HepG2 (cell line): ENCODE measurements at regions not wholly inside any gene's neighbourhood (a gene's known extent, or its start where the extent isn't known, plus 50 kb on each side); places are given as distances from the start of the nearest gene placed in this dataset.

Experiments used
- ATAC-seq: fragments of 200-7000 bp; cut with Tn5 transposase; 3 replicates; pipeline ENCODE4 v1.9.1; 2020; ENCODE audit warnings: mild to moderate bottlenecking, moderate library complexity
- BruUV-seq: library from RNA; stranded (reverse); fragments of 400-500 nt; replicated peaks from 2 replicates; lab custom pipeline; 2021; lab: Mats Ljungman, UMichigan
- CTCF ChIA-PET: fragments of 300-600 bp; formaldehyde crosslinking; extraction: SDS; loops from one replicate; lab custom pipeline; 2021; ENCODE audit warnings: low total read pairs, inconsistent platforms, low intra/inter-chr PET ratio; lab: Yijun Ruan, JAX
- POLR2A ChIA-PET: fragments of 350-600 bp; sonication (Branson Sonifier 250); formaldehyde crosslinking; loops from one replicate; lab custom pipeline; 2020; ENCODE audit warnings: antibody characterized with exemption, inconsistent platforms; lab: Yijun Ruan, JAX
- DNase-seq: peaks from one replicate; pipeline ENCODE4 v3.0.0-alpha.2; 2015; ENCODE audit warnings: low spot score
- FAIRE-seq: peaks from 3 replicates; lab custom pipeline; 2011; peaks lifted over from hg19 to GRCh38; lab: Jason Lieb, UNC
- H2AFZ ChIP-seq: one replicate; pipeline ENCODE4 v1.6.1; 2011; ENCODE audit warnings: low read length, inconsistent platforms
- H3K27ac ChIP-seq: fragments of 300-600 bp; 3 replicates; pipeline ENCODE4 v1.8.0; 2011; ENCODE audit warnings: mixed run types, mild to moderate bottlenecking, mixed read lengths, low read length, inconsistent platforms; ENCODE audit not compliant: insufficient read depth; ENCODE audit errors: extremely low read length
- H3K27me3 ChIP-seq, 2 experiments: fragments of 200-600 bp in 1 of 2; 2 replicates in 1 of 2; 3 replicates in 1 of 2; pipeline versions ENCODE4 v1.6.0 to v1.8.0; 2011; ENCODE audit warnings: low read length in 2 of 2, mild to moderate bottlenecking in 2 of 2, moderate library complexity in 2 of 2, inconsistent platforms in 1 of 2; ENCODE audit not compliant: insufficient read depth in 2 of 2, control insufficient read depth in 1 of 2
- H3K36me3 ChIP-seq, 2 experiments: fragments of 200-600 bp in 1 of 2; replicated peaks in 1 of 2; 2 replicates in 1 of 2; 3 replicates in 1 of 2; pipeline versions ENCODE4 v1.5.1 to v1.8.0; 2011; ENCODE audit warnings: low read length in 2 of 2, inconsistent platforms in 1 of 2; ENCODE audit not compliant: insufficient read depth in 2 of 2, control insufficient read depth in 1 of 2
- H3K4me1 ChIP-seq: 2 replicates; pipeline ENCODE4 v1.5.1; 2012; ENCODE audit warnings: low read length, inconsistent platforms; ENCODE audit not compliant: insufficient read depth
- H3K4me2 ChIP-seq: 2 replicates; pipeline ENCODE4 v1.6.0; 2011; ENCODE audit warnings: low read depth, low read length, inconsistent platforms
- H3K4me3 ChIP-seq, 3 experiments: fragments of 200-600 bp in 1 of 3; sonication (generic), shearing (Covaris generic) in 1 of 3; replicated peaks in 1 of 3; 2 replicates each; pipeline ENCODE4 v1.5.1; 2011 to 2016; ENCODE audit warnings: low read length in 3 of 3, inconsistent platforms in 2 of 3, low read depth in 2 of 3, mild to moderate bottlenecking in 2 of 3, control low read depth in 1 of 3, mixed read lengths in 1 of 3; ENCODE audit not compliant: insufficient read depth in 1 of 3
- H3K79me2 ChIP-seq: one replicate; pipeline ENCODE4 v1.6.1; 2011; ENCODE audit warnings: low read length, inconsistent platforms; ENCODE audit not compliant: insufficient read depth
- H3K9ac ChIP-seq: 2 replicates; pipeline ENCODE4 v1.6.0; 2011; ENCODE audit warnings: mild to moderate bottlenecking, low read depth, low read length, inconsistent platforms; ENCODE audit not compliant: insufficient read depth
- H3K9me3 ChIP-seq: 2 replicates; pipeline ENCODE4 v1.5.1; 2012; ENCODE audit warnings: mild to moderate bottlenecking, low read length
- H4K20me1 ChIP-seq: 2 replicates; pipeline ENCODE4 v1.6.0; 2011; ENCODE audit warnings: inconsistent platforms, mild to moderate bottlenecking, low read length, moderate library complexity; ENCODE audit not compliant: insufficient read depth
- AHDC1 ChIP-seq: sonication (generic); formaldehyde crosslinking; IDR thresholded peaks from 2 replicates; pipeline ENCODE4 v1.5.1; 2020; ENCODE audit warnings: mild to moderate bottlenecking, missing genetic modification reagents, borderline replicate concordance
- ARID5B ChIP-seq: IDR thresholded peaks from 2 replicates; pipeline ENCODE4 v1.4.0; 2020; ENCODE audit warnings: mild to moderate bottlenecking, missing genetic modification reagents
- FOXA3 ChIP-seq: IDR thresholded peaks from 2 replicates; pipeline ENCODE4 v1.6.1; 2016; ENCODE audit warnings: missing genetic modification reagents, missing compliant biosample characterization
- KDM2A ChIP-seq: sonication (generic); formaldehyde crosslinking; IDR thresholded peaks from 2 replicates; pipeline ENCODE4 v1.4.0; 2020; ENCODE audit warnings: low read depth, missing genetic modification reagents, borderline replicate concordance
- KLF12 ChIP-seq: sonication (generic); formaldehyde crosslinking; IDR thresholded peaks from 2 replicates; pipeline ENCODE4 v1.4.0; 2020; ENCODE audit warnings: missing genetic modification reagents, borderline replicate concordance
- NBN ChIP-seq: fragments of 450-650 bp; conservative IDR thresholded peaks from 2 replicates; pipeline ENCODE4 v1.6.1; 2017
- RELA ChIP-seq: sonication (generic); formaldehyde crosslinking; IDR thresholded peaks from 2 replicates; pipeline ENCODE4 v1.4.0; 2020; ENCODE audit warnings: missing genetic modification reagents
- RNF2 ChIP-seq: fragments of 450-650 bp; conservative IDR thresholded peaks from 2 replicates; pipeline ENCODE4 v1.6.1; 2016; ENCODE audit warnings: low read depth
- STAT5B ChIP-seq: sonication (generic); formaldehyde crosslinking; IDR thresholded peaks from 2 replicates; pipeline ENCODE4 v1.4.0; 2020; ENCODE audit warnings: missing genetic modification reagents
- ZBTB38 ChIP-seq: sonication (generic); formaldehyde crosslinking; IDR thresholded peaks from 2 replicates; pipeline ENCODE4 v1.5.1; 2020; ENCODE audit warnings: mild to moderate bottlenecking, missing genetic modification reagents
- ZNF589 ChIP-seq: sonication (generic); formaldehyde crosslinking; conservative IDR thresholded peaks from 2 replicates; pipeline ENCODE4 v1.8.0; 2022; ENCODE audit warnings: mild to moderate bottlenecking, moderate library complexity, missing genetic modification reagents
- in situ Hi-C: cut with HindIII; loops from 2 replicates; pipeline ENCODE4 v1.10.0; 2017; ENCODE audit warnings: low pct_unique_long_range_greater_than_20kb; ENCODE audit not compliant: extremely low pct_ligation_motif_present
- intact Hi-C: fragments of 100-400 bp; cut with micrococcal nuclease; formaldehyde crosslinking; loops from one replicate; pipeline ENCODE4 v1.10.0; 2022; ENCODE audit not compliant: unreplicated experiment
- TF ChIP-seq, protein P1 (sequence below): sonication (generic); formaldehyde crosslinking; IDR thresholded peaks from 2 replicates; pipeline ENCODE4 v1.5.0; 2020; ENCODE audit warnings: mild to moderate bottlenecking, missing genetic modification reagents, moderate library complexity
- TF ChIP-seq, protein P2 (sequence below): fragments of 450-650 bp; IDR thresholded peaks from 2 replicates; pipeline ENCODE4 v1.6.1; 2016

DNA sequence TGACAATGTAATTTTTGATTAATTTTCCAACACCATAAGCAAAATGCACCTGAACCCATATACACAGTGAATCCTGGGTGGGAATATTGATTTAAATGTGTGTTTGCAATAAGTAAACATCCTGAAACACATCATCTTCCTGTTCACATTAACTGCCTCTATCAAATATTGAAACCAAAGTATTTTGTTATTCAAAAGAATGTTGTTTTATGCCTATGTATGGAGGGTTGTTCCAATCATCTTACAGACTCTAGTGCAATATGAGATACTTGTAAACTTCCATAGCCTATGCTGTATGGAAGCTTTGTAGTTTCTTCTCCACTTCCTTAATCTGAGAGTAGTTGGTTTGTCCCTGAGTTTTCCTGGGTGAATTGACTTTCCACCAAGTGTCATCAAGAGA, 105.4 kb upstream of the SLC7A11 start:
- Histone ChIP-seq H4K20me1 (no peaks in the 10 kb centered on the region), H3K9ac (0 out of 2 replicates have a peak overlapping the region, but pooled peaks have one; percentile 12), H2AFZ (no peak overlapping the region), H3K79me2 (no peaks in the 10 kb centered on the region), H3K36me3 (no peaks in the 10 kb centered on the region), H3K4me3 (no peak overlapping the region), H3K4me2 (peak overlapping the region; percentile 40), H3K4me1 (peaks cover 41% of the 10 kb centered on the region), H3K27ac (peak overlapping the region; percentile 35), H3K27me3 (no peaks in the 10 kb centered on the region; a peak in 1 of 5 replicates), H3K9me3 (no peaks in the 10 kb centered on the region)
- TSS peak; percentile 98 for BruUV-seq
- POLR2A ChIA-PET, result interaction anchor here (2.2 kb wide), 1 partner anchor 105 kb away, joined by 13 read pairs; the partner anchor contains the start of gene SLC7A11
- in situ Hi-C loops, result no loop called here
- FAIRE-seq (no peak), ATAC-seq (peak; percentile 63), DNase-seq (no peak)
- intact Hi-C loops, result loop anchor here (5.0 kb wide), 1 partner anchor 250 kb away; no protein-coding TSS in a partner anchor
- CTCF ChIA-PET, result no interaction called here
- TF ChIP-seq NBN, result no peak
- TF ChIP-seq STAT5B (CRISPR knock-in tag), result no peak
- TF ChIP-seq ZNF589 (CRISPR knock-in tag), result no peak
- TF ChIP-seq, protein P1, sequence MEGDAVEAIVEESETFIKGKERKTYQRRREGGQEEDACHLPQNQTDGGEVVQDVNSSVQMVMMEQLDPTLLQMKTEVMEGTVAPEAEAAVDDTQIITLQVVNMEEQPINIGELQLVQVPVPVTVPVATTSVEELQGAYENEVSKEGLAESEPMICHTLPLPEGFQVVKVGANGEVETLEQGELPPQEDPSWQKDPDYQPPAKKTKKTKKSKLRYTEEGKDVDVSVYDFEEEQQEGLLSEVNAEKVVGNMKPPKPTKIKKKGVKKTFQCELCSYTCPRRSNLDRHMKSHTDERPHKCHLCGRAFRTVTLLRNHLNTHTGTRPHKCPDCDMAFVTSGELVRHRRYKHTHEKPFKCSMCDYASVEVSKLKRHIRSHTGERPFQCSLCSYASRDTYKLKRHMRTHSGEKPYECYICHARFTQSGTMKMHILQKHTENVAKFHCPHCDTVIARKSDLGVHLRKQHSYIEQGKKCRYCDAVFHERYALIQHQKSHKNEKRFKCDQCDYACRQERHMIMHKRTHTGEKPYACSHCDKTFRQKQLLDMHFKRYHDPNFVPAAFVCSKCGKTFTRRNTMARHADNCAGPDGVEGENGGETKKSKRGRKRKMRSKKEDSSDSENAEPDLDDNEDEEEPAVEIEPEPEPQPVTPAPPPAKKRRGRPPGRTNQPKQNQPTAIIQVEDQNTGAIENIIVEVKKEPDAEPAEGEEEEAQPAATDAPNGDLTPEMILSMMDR (CRISPR knock-in tag), result no peak
- no peak for TF ChIP-seq KLF12 (CRISPR knock-in tag)
- TF ChIP-seq ZBTB38 (CRISPR knock-in tag), result no peak
- TF ChIP-seq RNF2, result no peak
- TF ChIP-seq ARID5B (CRISPR knock-in tag), result no peak
- peak; percentile 6; the same call in 1 of the 2 replicates for TF ChIP-seq AHDC1
- TF ChIP-seq RELA (CRISPR knock-in tag), result no peak
- TF ChIP-seq KDM2A (CRISPR knock-in tag), result no peak
- TF ChIP-seq FOXA3 (CRISPR knock-in tag), result peak; percentile 53; the same call in 1 of the 2 replicates
- TF ChIP-seq, protein P2, sequence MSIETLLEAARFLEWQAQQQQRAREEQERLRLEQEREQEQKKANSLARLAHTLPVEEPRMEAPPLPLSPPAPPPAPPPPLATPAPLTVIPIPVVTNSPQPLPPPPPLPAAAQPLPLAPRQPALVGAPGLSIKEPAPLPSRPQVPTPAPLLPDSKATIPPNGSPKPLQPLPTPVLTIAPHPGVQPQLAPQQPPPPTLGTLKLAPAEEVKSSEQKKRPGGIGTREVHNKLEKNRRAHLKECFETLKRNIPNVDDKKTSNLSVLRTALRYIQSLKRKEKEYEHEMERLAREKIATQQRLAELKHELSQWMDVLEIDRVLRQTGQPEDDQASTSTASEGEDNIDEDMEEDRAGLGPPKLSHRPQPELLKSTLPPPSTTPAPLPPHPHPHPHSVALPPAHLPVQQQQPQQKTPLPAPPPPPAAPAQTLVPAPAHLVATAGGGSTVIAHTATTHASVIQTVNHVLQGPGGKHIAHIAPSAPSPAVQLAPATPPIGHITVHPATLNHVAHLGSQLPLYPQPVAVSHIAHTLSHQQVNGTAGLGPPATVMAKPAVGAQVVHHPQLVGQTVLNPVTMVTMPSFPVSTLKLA, result no peak
